GM12891 (cell line): ENCODE measurements at regions not wholly inside any gene's neighbourhood (a gene's known extent, or its start where the extent isn't known, plus 50 kb on each side); places are given as distances from the start of the nearest gene placed in this dataset.

Experiments used
- DNase-seq: peaks from one replicate; pipeline ENCODE4 v3.0.0; 2011; ENCODE audit warnings: low spot score; ENCODE audit not compliant: insufficient read length
- FAIRE-seq: peaks from 2 replicates; lab custom pipeline; 2011; peaks lifted over from hg19 to GRCh38; lab: Jason Lieb, UNC
- PAX5 ChIP-seq: IDR thresholded peaks from 2 replicates; pipeline ENCODE4 v1.6.1; 2011; ENCODE audit warnings: low read length, moderate library complexity, mild to moderate bottlenecking; ENCODE audit not compliant: insufficient read depth, severe bottlenecking
- POLR2A ChIP-seq: IDR thresholded peaks from 2 replicates; pipeline ENCODE4 v1.6.1; 2011; ENCODE audit warnings: low read depth, low read length, control low read depth
- POLR2AphosphoS5 ChIP-seq: IDR thresholded peaks from 2 replicates; pipeline ENCODE4 v1.6.1; 2011; ENCODE audit warnings: low read depth, low read length, control low read depth
- POU2F2 ChIP-seq: IDR thresholded peaks from 2 replicates; pipeline ENCODE4 v1.6.1; 2011; ENCODE audit warnings: low read depth, mild to moderate bottlenecking, control low read depth, low read length, moderate library complexity
- SPI1 ChIP-seq: IDR thresholded peaks from 2 replicates; pipeline ENCODE4 v1.6.1; 2011; ENCODE audit warnings: low read depth, low read length, control low read depth
- TAF1 ChIP-seq: IDR thresholded peaks from 2 replicates; pipeline ENCODE4 v1.6.1; 2011; ENCODE audit warnings: low read depth, low read length, control low read depth

DNA sequence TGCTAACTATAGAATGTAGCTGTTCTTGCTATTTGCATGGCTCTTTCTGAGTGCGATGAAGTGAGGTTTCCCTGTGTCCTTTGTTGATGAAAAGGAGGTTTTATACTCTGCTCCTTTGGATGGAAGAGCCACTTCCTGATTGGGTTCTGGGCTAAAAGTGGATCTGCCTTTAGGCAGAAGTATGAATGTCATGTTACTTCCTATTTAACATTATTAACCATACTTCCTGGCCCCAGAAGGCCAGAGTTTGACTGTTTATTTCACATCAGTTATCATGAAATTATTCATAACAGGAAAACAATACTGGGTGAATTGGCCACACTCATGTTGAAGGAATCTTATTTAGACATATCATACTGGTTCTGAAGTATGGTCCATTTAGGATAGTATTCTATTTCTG, 386.2 kb downstream of the PCDH7 start:
- FAIRE-seq: no peak
- TF ChIP-seq POU2F2 (no peak), POLR2AphosphoS5 (no peak), POLR2A (no peak), PAX5 (no peak), SPI1 (no peak), TAF1 (no peak)
- no peak for DNase-seq

DNA sequence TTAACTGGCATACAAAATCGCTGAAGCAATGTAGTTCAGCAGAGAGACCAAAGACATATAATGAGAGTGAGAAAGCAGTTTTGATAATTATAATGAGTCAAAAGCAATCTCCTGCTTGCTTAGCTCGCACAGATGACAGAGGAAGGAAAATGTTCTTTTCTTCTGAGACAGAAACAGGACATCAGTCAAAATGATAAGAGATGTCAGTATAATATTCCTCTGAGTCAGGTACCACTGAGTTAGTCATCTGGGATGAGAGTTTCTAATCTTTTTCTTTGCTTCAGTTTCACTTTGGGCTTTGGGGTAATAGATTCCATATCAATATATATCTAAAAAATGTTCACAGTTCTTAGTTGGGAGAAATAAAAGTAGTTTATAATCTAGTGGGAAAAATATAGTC, 387.2 kb downstream of the PCDH7 start:
- FAIRE-seq (no peak), DNase-seq (no peak)
- TF ChIP-seq POLR2A (no peak), POU2F2 (no peak), SPI1 (no peak), TAF1 (no peak), PAX5 (no peak)

DNA sequence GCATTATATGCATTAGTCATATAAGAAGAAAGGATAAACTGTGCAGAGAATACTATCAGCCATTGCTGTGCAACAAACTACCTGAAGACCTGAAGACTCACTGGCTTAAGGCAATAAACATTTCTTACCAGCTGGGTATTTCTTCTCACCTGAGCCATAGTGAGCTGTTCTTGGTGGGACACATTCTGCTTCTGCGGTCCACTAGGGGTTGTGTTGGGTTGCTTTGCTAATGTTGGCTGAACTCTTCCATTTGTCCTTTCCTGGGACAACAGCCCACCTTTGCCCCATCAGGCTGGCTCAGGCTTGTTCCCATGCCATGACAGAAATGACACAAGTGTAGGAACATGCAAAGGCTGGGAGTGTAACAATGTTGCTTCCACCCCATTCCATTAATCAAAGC, 388.6 kb downstream of the PCDH7 start:
- TF ChIP-seq TAF1: no peak
- TF ChIP-seq PAX5: no peak
- TF ChIP-seq POLR2AphosphoS5: no peak
- no peak for TF ChIP-seq POLR2A
- TF ChIP-seq SPI1: no peak
- no peak for TF ChIP-seq POU2F2
- FAIRE-seq: no peak
- no peak for DNase-seq

DNA sequence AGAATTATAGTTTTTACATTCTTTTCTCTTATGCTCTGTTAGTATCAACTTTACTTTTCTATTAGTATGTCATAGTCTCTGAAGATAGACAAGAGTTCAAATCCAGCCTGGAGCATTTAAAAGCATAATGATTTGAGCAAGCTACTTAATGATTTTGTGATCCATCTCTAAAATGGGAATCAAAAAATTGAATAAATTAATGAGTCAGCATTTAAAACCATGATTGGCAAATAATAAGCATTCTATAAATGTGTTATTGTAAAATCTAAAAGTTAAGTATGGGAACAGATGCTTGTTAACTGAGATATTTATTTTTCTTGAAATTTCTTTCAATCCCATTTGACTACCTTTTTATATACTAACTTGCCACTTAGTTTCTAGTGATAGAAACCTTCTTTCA, 391.6 kb downstream of the PCDH7 start:
- FAIRE-seq (no peak), DNase-seq (no peak)
- TF ChIP-seq PAX5 (no peak), POLR2A (no peak), POLR2AphosphoS5 (no peak), POU2F2 (no peak), TAF1 (no peak), SPI1 (no peak)

DNA sequence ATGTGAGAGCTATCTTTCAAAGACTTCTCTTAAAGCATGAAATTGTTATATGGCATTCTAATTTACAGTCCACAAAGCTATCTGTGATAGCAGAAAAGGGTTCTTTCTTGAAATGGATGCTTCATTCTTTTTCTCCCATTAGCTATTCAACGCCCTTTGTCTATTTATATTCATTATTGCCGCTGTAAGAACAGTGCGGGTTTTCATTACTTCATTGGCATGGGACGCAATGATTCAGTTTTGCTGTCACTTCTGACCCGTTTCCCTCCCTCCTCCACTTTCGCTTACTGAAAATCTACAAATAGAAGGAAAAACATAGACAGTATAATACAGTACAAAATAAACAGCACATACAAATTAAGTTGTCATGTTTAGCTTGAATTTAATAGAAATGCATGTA, 394.6 kb downstream of the PCDH7 start:
- TF ChIP-seq PAX5 (no peak), SPI1 (no peak), POLR2A (no peak), TAF1 (no peak), POLR2AphosphoS5 (no peak), POU2F2 (no peak)
- FAIRE-seq (no peak), DNase-seq (no peak)

DNA sequence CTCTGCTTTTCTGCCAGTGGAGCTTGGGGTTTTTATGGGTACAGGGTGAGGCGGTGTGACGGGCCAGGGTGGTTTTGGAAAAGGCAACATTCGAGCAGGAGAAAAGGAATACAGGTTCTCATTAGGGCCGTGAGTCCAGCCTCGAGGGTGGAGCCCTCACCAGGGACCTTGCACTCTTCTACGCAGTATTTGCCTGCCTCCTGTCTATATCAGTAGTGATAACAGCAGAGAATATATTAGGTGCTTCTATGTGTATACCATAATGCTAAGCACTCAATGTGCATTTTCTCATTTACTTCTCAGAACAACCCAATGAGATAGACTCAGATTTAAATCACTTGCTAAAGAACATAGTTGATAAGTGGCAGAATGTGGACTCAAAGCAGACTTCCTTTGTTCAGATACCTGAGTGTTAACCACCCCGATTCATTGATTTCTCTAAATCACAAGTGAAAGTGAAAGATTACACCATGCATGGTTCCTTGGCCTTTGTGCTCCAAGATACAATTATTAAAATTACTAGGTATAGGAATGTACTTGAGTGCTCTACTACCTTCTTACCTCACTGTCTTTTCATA, 403.9 kb downstream of the PCDH7 start:
- DNase-seq (no peak), FAIRE-seq (no peak)
- TF ChIP-seq TAF1 (no peak), POLR2A (no peak)

DNA sequence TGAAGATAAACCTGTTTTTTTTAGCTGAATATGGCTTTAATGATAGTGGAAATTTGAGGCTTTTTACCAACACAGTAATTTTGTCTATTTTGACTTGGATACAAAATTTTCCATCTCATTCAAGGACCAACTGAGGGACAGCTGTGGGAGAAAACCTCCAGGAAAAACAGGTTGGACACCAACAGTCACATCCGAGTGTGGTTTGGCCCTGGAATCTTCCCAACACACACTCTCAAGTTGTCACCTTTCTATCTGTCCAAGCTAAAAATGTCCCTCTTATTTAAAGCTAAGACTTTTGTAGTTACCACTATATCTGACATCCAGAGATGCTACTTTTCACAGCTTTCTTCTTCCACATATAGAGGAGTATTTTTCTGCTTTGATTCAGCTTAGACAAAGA, 404.9 kb downstream of the PCDH7 start:
- DNase-seq: no peak
- TF ChIP-seq SPI1 (no peak), POLR2AphosphoS5 (no peak), PAX5 (no peak), TAF1 (no peak), POU2F2 (no peak), POLR2A (no peak)
- no peak for FAIRE-seq

DNA sequence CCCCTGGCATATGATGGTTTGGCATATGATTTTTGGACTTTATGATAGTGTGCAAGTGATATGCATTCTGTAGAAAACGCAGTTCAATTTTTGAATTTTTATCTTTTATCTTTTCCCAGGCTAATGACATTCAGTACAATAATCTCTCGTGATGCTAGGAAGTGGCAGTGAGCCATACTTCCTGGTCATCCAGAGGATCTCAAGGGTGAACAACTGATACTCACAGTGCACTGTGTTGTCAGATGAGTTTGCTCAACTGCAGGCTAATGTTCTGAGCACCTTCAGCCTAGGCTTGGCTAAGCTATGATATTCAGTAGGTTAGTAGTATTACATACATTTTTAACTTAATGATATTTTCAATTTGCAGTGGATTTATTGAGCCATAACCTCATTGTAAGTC, 405.3 kb downstream of the PCDH7 start:
- no peak for FAIRE-seq
- DNase-seq: no peak
- TF ChIP-seq POLR2AphosphoS5: no peak
- TF ChIP-seq POU2F2: no peak
- no peak for TF ChIP-seq TAF1
- no peak for TF ChIP-seq SPI1
- TF ChIP-seq PAX5: no peak
- no peak for TF ChIP-seq POLR2A

DNA sequence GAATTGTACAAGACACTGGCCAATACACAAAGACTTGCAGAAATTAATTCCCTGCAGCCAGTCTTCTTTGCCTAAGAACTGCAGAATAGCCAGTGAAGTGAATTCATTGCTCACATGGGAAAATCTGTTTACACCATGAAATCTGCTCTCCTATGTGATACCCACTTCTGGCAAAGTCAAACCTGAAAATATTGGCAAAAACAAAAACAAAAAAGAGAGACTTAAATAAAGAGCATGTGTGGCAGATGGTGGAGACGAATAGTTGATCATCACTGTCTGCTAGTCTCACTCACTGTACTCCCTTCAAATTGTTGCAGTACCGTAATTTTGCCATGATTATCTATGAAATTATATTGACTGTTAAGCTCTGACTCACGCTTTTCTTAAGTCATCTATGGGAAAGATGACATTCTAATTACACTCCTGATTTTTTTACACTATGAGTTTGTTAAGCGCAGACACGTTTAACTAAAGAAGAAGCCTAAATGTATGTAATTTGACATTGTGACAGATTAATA, 406.8 kb downstream of the PCDH7 start:
- no peak for FAIRE-seq
- TF ChIP-seq POU2F2 (no peak), POLR2A (no peak), PAX5 (no peak), SPI1 (no peak), POLR2AphosphoS5 (no peak), TAF1 (no peak)

DNA sequence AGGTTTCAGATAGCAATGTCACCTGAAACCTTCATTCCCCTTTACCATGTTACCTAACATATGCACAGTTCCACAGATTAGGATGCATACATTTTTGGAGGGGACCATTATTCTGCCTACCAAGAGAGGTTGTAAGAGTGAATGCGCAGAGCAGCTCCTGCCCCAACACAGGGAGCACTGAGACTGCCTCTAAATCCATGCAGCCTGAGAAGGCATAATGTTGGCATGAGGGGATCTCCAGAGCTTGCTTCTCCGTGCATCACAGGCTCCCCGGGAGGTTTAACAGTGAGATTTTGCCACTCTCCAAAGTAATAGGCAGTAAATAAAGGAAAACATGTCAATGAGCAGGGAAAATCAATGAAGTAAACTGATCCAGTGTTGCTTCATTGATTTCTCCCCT, 410.8 kb downstream of the PCDH7 start:
- DNase-seq (no peak), FAIRE-seq (no peak)
- no peak for TF ChIP-seq PAX5
- TF ChIP-seq SPI1: no peak
- TF ChIP-seq TAF1: no peak
- no peak for TF ChIP-seq POLR2AphosphoS5
- TF ChIP-seq POLR2A: no peak
- no peak for TF ChIP-seq POU2F2

More for the DNA sequence above, 406.8 kb downstream of the PCDH7 start:
- no peak for DNase-seq
